Glutamatergic neuron (in vitro differentiated cells): ENCODE measurements at regions not wholly inside any gene's neighbourhood (a gene's known extent, or its start where the extent isn't known, plus 50 kb on each side); places are given as distances from the start of the nearest gene placed in this dataset.

ENCODE experiments used
- DNase-seq: peaks from one replicate; pipeline ENCODE4 v3.0.0; 2022
- H3K27ac Mint-ChIP-seq: one replicate; pipeline ENCODE4 v1.8.0; 2020; ENCODE audit warnings: mild to moderate bottlenecking, mixed read lengths, inconsistent platforms; ENCODE audit not compliant: unreplicated experiment
- H3K27me3 Mint-ChIP-seq: one replicate; pipeline ENCODE4 v1.8.0; 2020; ENCODE audit warnings: mild to moderate bottlenecking, moderate library complexity, mixed read lengths, inconsistent platforms; ENCODE audit not compliant: unreplicated experiment
- H3K36me3 Mint-ChIP-seq: one replicate; pipeline ENCODE4 v1.8.0; 2020; ENCODE audit warnings: mild to moderate bottlenecking, mixed read lengths, inconsistent platforms; ENCODE audit not compliant: unreplicated experiment
- H3K4me1 Mint-ChIP-seq: one replicate; pipeline ENCODE4 v1.8.0; 2020; ENCODE audit warnings: mild to moderate bottlenecking, low read depth, mixed read lengths, inconsistent platforms; ENCODE audit not compliant: unreplicated experiment
- H3K4me3 Mint-ChIP-seq: one replicate; pipeline ENCODE4 v1.8.0; 2020; ENCODE audit warnings: mild to moderate bottlenecking, mixed read lengths, inconsistent platforms; ENCODE audit not compliant: unreplicated experiment
- H3K9me3 Mint-ChIP-seq: one replicate; pipeline ENCODE4 v1.8.0; 2020; ENCODE audit warnings: mild to moderate bottlenecking, moderate library complexity, mixed read lengths, inconsistent platforms; ENCODE audit not compliant: unreplicated experiment
- CTCF ChIP-seq: fragments of 200-600 bp; sonication (generic); IDR thresholded peaks from one replicate; pipeline ENCODE4 v1.5.0; 2021; ENCODE audit not compliant: partially characterized antibody, unreplicated experiment

GRCh38 chr1:30095451-30096025 lies 627.8 kb downstream of the MATN1 start:
- Mint-ChIP-seq H3K27ac (no peak overlapping the region), H3K36me3 (peaks cover 29% of the 10 kb centered on the region), H3K4me1 (peaks cover 2% of the 10 kb centered on the region), H3K4me3 (no peak overlapping the region), H3K9me3 (peaks cover 6% of the 10 kb centered on the region), H3K27me3 (peaks cover 11% of the 10 kb centered on the region)
- TF ChIP-seq CTCF = no peak
- DNase-seq = no peak

GRCh38 chr1:30095051-30095450 lies 628.3 kb downstream of the MATN1 start:
- H3K9me3 Mint-ChIP-seq = peaks cover 6% of the 10 kb centered on the region
- H3K27ac Mint-ChIP-seq = no peak overlapping the region
- H3K27me3 Mint-ChIP-seq = peaks cover 11% of the 10 kb centered on the region
- no peak for TF ChIP-seq CTCF
- H3K4me1 Mint-ChIP-seq = peaks cover 1% of the 10 kb centered on the region
- no peak for DNase-seq
- H3K36me3 Mint-ChIP-seq = peaks cover 29% of the 10 kb centered on the region
- H3K4me3 Mint-ChIP-seq = no peak overlapping the region

GRCh38 chr1:30092051-30092858 lies 631.1 kb downstream of the MATN1 start:
- no peak overlapping the region for H3K4me3 Mint-ChIP-seq
- TF ChIP-seq CTCF = no peak
- no peak overlapping the region for H3K27ac Mint-ChIP-seq
- no peak for DNase-seq
- H3K27me3 Mint-ChIP-seq = peaks cover 7% of the 10 kb centered on the region
- H3K9me3 Mint-ChIP-seq = peaks cover 11% of the 10 kb centered on the region
- H3K36me3 Mint-ChIP-seq = peaks cover 22% of the 10 kb centered on the region
- H3K4me1 Mint-ChIP-seq = peaks cover 10% of the 10 kb centered on the region

GRCh38 chr1:30090162-30090820 lies 633.1 kb downstream of the MATN1 start:
- Mint-ChIP-seq H3K9me3 (peaks cover 13% of the 10 kb centered on the region), H3K27me3 (peaks cover 15% of the 10 kb centered on the region), H3K27ac (no peak overlapping the region), H3K36me3 (peaks cover 22% of the 10 kb centered on the region), H3K4me3 (no peak overlapping the region), H3K4me1 (peaks cover 15% of the 10 kb centered on the region)
- TF ChIP-seq CTCF = no peak
- DNase-seq = no peak

DNA sequence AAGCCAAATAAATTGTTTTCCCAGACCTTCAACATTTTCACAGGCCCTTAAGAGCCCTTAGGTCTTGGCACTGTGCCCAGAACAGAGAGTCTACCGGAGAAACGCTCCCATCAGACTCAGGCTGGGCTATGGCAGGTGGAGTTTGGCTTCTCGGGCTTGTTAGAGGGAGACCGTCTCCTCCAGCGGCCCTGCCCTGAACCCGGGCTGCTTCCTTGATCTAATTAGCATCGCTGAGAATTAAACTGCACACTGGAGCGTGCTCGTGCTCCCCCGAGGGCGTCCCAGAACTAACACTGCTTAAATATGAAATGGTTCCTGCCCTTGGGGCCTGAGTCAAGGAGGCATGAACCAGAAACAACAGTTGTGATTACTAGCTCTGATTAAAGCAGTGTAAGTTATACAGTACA lies 634.4 kb downstream of the MATN1 start:
- no peak for TF ChIP-seq CTCF
- Mint-ChIP-seq H3K36me3 (peaks cover 22% of the 10 kb centered on the region), H3K27me3 (peaks cover 12% of the 10 kb centered on the region), H3K9me3 (peaks cover 13% of the 10 kb centered on the region), H3K4me1 (peaks cover 15% of the 10 kb centered on the region), H3K4me3 (no peak overlapping the region), H3K27ac (no peak overlapping the region)
- DNase-seq = peak; percentile 65
